Calu3 (cell line): ENCODE measurements at regions not wholly inside any gene's neighbourhood (a gene's known extent, or its start where the extent isn't known, plus 50 kb on each side); places are given as distances from the start of the nearest gene placed in this dataset.

Experiments
- BruUV-seq: library from RNA; stranded (reverse); fragments of 400-500 nt; replicated peaks from 2 replicates; lab custom pipeline; 2021; lab: Mats Ljungman, UMichigan
- CTCF ChIA-PET: fragments of 300-600 bp; sonication (Branson Sonifier 250); formaldehyde crosslinking; loops from one replicate; lab custom pipeline; 2022; ENCODE audit warnings: antibody characterized with exemption; lab: Charles Lee
- DNase-seq: peaks from one replicate; pipeline ENCODE4 v3.0.0; 2022
- H3K27ac Mint-ChIP-seq: one replicate; pipeline ENCODE4 v1.8.0; 2022; ENCODE audit warnings: mixed read lengths; ENCODE audit not compliant: unreplicated experiment
- H3K27me3 Mint-ChIP-seq: one replicate; pipeline ENCODE4 v1.8.0; 2022; ENCODE audit warnings: mixed read lengths; ENCODE audit not compliant: unreplicated experiment
- H3K36me3 Mint-ChIP-seq: one replicate; pipeline ENCODE4 v1.8.0; 2022; ENCODE audit warnings: mild to moderate bottlenecking, moderate library complexity, mixed read lengths; ENCODE audit not compliant: insufficient read depth, unreplicated experiment
- H3K4me1 Mint-ChIP-seq: one replicate; pipeline ENCODE4 v1.8.0; 2022; ENCODE audit warnings: mild to moderate bottlenecking, low read depth, mixed read lengths; ENCODE audit not compliant: unreplicated experiment
- H3K4me3 Mint-ChIP-seq: one replicate; pipeline ENCODE4 v1.8.0; 2022; ENCODE audit warnings: mild to moderate bottlenecking, low read depth, moderate library complexity, mixed read lengths; ENCODE audit not compliant: unreplicated experiment
- H3K9me3 Mint-ChIP-seq: one replicate; pipeline ENCODE4 v1.8.0; 2022; ENCODE audit warnings: low read depth, mixed read lengths; ENCODE audit not compliant: unreplicated experiment
- CTCF ChIP-seq: fragments of 200-600 bp; IDR thresholded peaks from one replicate; pipeline ENCODE4 v1.8.0; 2022; ENCODE audit warnings: antibody characterized with exemption; ENCODE audit not compliant: unreplicated experiment
- intact Hi-C: fragments of 100-400 bp; cut with micrococcal nuclease; formaldehyde crosslinking; loops from one replicate; pipeline ENCODE4 v1.10.0; 2022; ENCODE audit not compliant: unreplicated experiment

GRCh38 chr3:66796343-66796742 lies 201.8 kb upstream of the KBTBD8 start:
- no peak for DNase-seq
- Mint-ChIP-seq H3K27me3 (peaks cover 10% of the 10 kb centered on the region), H3K9me3 (no peaks in the 10 kb centered on the region), H3K4me1 (no peaks in the 10 kb centered on the region), H3K36me3 (peaks cover 3% of the 10 kb centered on the region), H3K4me3 (no peak overlapping the region), H3K27ac (no peak overlapping the region)
- intact Hi-C loops, result no loop called here
- BruUV-seq, result no TSS peak
- TF ChIP-seq CTCF, result no peak
- CTCF ChIA-PET, result no interaction called here

GRCh38 chr3:66797889-66798560 lies 200.1 kb upstream of the KBTBD8 start:
- no peak for TF ChIP-seq CTCF
- Mint-ChIP-seq H3K4me3 (no peak overlapping the region), H3K27ac (no peak overlapping the region), H3K4me1 (no peaks in the 10 kb centered on the region), H3K27me3 (no peaks in the 10 kb centered on the region), H3K36me3 (no peaks in the 10 kb centered on the region), H3K9me3 (no peaks in the 10 kb centered on the region)
- intact Hi-C loops, result no loop called here
- no peak for DNase-seq
- CTCF ChIA-PET, result no interaction called here
- BruUV-seq, result no TSS peak

- intact Hi-C loops, result no loop called here
- no peak for TF ChIP-seq CTCF
- no peaks in the 10 kb centered on the region for H3K9me3 Mint-ChIP-seq
- no peak for DNase-seq
- CTCF ChIA-PET, result no interaction called here
- no TSS peak for BruUV-seq
- H3K27ac Mint-ChIP-seq, result no peak overlapping the region
- H3K36me3 Mint-ChIP-seq, result no peaks in the 10 kb centered on the region
- no peak overlapping the region for H3K4me3 Mint-ChIP-seq
- H3K4me1 Mint-ChIP-seq, result no peaks in the 10 kb centered on the region
- no peaks in the 10 kb centered on the region for H3K27me3 Mint-ChIP-seq
Observed at GRCh38 chr3:66800941-66801545, 197.1 kb upstream of the KBTBD8 start.

GRCh38 chr3:66803206-66803605 lies 194.9 kb upstream of the KBTBD8 start:
- Mint-ChIP-seq H3K4me3 (no peak overlapping the region), H3K27me3 (no peaks in the 10 kb centered on the region), H3K9me3 (no peaks in the 10 kb centered on the region), H3K36me3 (no peaks in the 10 kb centered on the region), H3K27ac (no peak overlapping the region), H3K4me1 (no peaks in the 10 kb centered on the region)
- no TSS peak for BruUV-seq
- DNase-seq, result no peak
- intact Hi-C loops, result no loop called here
- CTCF ChIA-PET, result no interaction called here
- TF ChIP-seq CTCF, result no peak
